ENCODE measurements at regions not wholly inside any gene's neighbourhood (a gene's known extent, or its start where the extent isn't known, plus 50 kb on each side); places are given as distances from the start of the nearest gene placed in this dataset.

- intact Hi-C loops (cut with micrococcal nuclease): no loop called here
- Mint-ChIP-seq H3K4me3 (no peak overlapping the region), H3K9me3 (peaks cover 5% of the 10 kb centered on the region), H3K27ac (no peak overlapping the region), H3K4me1 (ENCODE audit: low read depth) (no peaks in the 10 kb centered on the region), H3K27me3 (ENCODE audit: low read depth) (peaks cover 3% of the 10 kb centered on the region), H3K36me3 (ENCODE audit: low read depth) (no peaks in the 10 kb centered on the region)
- DNase-seq: no peak
- CTCF ChIA-PET: no interaction called here
Measured at GRCh38 chr20:60751826-60752225, 500.2 kb upstream of the CDH4 start.

DNA sequence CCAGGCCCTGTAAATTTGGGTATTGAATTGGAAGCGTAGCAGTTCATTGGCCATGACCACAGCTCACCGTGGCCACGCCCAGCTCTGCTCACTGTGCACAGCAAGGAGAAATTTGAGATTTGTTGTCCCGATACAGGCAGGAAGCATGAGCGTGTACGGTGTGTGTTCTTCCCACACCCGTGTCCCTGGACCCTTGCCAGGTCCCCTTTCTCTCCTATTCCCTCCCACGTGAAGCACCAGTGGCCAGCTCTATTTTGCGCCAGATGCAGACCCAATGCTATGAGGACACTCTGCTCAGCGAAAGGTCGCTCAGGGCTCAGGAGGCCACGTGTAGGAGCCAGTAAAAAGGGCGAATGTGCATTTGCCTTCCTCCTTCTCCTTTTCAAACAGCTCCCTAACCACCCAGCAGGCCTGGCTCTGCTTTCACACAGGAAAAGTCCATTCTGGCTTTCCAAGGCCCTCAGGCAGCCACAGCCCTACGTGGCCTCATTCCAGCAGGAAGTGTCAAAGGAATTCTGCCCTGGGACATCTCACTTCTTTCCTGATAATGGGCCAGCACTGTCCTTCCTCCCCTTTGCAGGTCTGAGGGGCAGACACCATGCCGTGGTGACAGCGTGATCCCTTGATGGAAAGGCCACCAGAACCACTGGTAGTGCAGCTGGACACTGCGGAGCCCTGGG is 499.2 kb upstream of the CDH4 start:
- Mint-ChIP-seq H3K4me1 (ENCODE audit: low read depth) (no peaks in the 10 kb centered on the region), H3K27ac (no peak overlapping the region), H3K36me3 (ENCODE audit: low read depth) (no peaks in the 10 kb centered on the region)

DNA sequence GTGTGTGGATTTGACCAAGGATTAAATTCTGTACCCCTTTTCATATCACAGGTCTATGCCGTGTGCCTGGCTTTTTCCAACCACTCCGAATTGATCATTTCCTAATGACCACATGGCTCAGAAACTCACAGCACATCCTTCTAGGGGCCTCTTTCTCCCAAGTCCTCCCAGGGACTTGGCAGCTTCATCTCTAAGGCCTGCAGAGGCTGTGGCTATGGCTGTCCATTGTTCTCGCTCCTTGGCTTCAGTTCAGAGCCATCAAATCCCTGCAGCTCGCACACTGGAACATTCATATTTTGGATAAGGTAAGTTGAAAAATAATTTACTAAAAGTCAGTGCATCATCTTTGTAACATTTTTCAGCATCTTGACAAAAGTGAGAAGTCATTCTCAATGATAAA is 497.2 kb upstream of the CDH4 start:
- peaks cover 2% of the 10 kb centered on the region for H3K9me3 Mint-ChIP-seq
- CTCF ChIA-PET: interaction anchor here (0.6 kb wide), 1 partner anchor 439 kb away, joined by 3 read pairs; no protein-coding TSS in a partner anchor
- no peak for DNase-seq

More for the DNA sequence above, 499.2 kb upstream of the CDH4 start:
- CTCF ChIA-PET: no interaction called here
- no peak overlapping the region for H3K4me3 Mint-ChIP-seq
- no peak for DNase-seq
- peaks cover 5% of the 10 kb centered on the region for H3K9me3 Mint-ChIP-seq
- intact Hi-C loops (cut with micrococcal nuclease): no loop called here
- H3K27me3 Mint-ChIP-seq (ENCODE audit: low read depth): no peaks in the 10 kb centered on the region

GRCh38 chr20:60759651-60760050 is 492.4 kb upstream of the CDH4 start:
- Mint-ChIP-seq H3K4me1 (ENCODE audit: low read depth) (no peaks in the 10 kb centered on the region), H3K9me3 (no peaks in the 10 kb centered on the region), H3K36me3 (ENCODE audit: low read depth) (no peaks in the 10 kb centered on the region), H3K4me3 (no peak overlapping the region), H3K27ac (no peak overlapping the region), H3K27me3 (ENCODE audit: low read depth) (peaks cover 11% of the 10 kb centered on the region)
- DNase-seq: no peak
- intact Hi-C loops (cut with micrococcal nuclease): no loop called here
- CTCF ChIA-PET: no interaction called here

More for the DNA sequence above, 497.2 kb upstream of the CDH4 start:
- Mint-ChIP-seq H3K36me3 (ENCODE audit: low read depth) (no peaks in the 10 kb centered on the region), H3K4me1 (ENCODE audit: low read depth) (no peaks in the 10 kb centered on the region), H3K4me3 (no peak overlapping the region), H3K27me3 (ENCODE audit: low read depth) (no peaks in the 10 kb centered on the region), H3K27ac (no peak overlapping the region)
- intact Hi-C loops (cut with micrococcal nuclease): no loop called here

DNA sequence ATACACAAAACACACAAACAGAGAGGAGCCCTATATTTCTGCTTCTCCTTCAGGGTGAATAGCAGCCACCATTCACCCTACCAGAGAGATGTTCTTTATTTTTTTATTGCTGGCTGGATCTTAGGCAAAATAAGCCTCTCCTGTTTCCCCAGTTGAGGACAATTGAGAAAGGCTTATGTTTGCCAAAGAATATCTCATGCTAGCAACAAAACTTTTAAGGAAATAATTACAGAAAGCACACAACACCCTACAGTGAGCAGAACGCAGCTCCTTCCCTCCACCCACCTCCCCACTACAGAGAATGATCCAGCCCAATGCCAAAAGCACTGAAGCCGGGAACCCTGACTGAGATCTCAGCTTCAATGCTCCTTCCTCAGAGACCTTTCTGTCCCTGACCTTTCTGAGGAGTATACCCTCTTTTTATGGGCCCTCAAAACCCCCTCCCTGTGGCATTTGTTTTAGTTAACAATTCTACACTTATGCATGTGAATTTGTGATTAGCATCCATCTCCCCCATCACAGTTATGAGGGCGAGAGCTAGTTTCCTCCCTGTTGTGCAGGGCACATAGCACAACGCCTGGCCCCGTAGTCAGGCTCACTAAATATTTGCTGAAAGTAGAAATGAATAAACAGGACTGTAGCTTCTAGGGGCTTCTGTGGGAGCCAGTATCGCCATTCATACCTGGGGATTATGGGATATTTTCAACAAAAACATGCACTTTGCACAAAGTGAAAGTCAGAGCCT is 491.6 kb upstream of the CDH4 start:
- H3K4me3 Mint-ChIP-seq: no peak overlapping the region
- H3K27me3 Mint-ChIP-seq (ENCODE audit: low read depth): peaks cover 11% of the 10 kb centered on the region
- no peaks in the 10 kb centered on the region for H3K36me3 Mint-ChIP-seq (ENCODE audit: low read depth)
- CTCF ChIA-PET: no interaction called here
- no peaks in the 10 kb centered on the region for H3K4me1 Mint-ChIP-seq (ENCODE audit: low read depth)
- no peak overlapping the region for H3K27ac Mint-ChIP-seq
- intact Hi-C loops (cut with micrococcal nuclease): no loop called here
- DNase-seq: no peak
- no peaks in the 10 kb centered on the region for H3K9me3 Mint-ChIP-seq

GRCh38 chr20:60761056-60761455 is 491.0 kb upstream of the CDH4 start:
- H3K27me3 Mint-ChIP-seq (ENCODE audit: low read depth): peaks cover 11% of the 10 kb centered on the region
- CTCF ChIA-PET: no interaction called here
- no peaks in the 10 kb centered on the region for H3K36me3 Mint-ChIP-seq (ENCODE audit: low read depth)
- H3K4me3 Mint-ChIP-seq: no peak overlapping the region
- intact Hi-C loops (cut with micrococcal nuclease): no loop called here
- no peak for DNase-seq
- H3K4me1 Mint-ChIP-seq (ENCODE audit: low read depth): no peaks in the 10 kb centered on the region
- no peaks in the 10 kb centered on the region for H3K9me3 Mint-ChIP-seq
- H3K27ac Mint-ChIP-seq: no peak overlapping the region

DNA sequence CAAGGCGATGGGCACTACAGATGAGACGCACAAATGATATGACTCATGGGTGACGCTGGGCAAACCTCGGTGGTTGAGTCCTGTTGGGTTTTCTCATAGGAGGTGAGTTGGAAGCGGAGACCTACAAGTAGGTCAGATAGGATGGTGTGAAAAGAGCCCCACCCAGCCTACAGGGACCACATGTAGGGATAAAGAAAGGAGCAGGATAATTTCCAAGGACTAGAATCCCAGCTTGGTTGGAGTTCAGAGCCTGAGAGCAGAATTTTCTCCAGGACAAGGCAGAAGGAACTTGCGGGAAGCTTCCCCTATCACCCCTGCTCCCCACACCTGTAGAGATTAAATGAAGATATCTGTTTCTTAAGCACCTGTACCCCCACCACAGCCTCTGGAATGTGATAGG is 489.7 kb upstream of the CDH4 start:
- Mint-ChIP-seq H3K9me3 (no peaks in the 10 kb centered on the region), H3K36me3 (ENCODE audit: low read depth) (no peaks in the 10 kb centered on the region), H3K27me3 (ENCODE audit: low read depth) (peaks cover 12% of the 10 kb centered on the region), H3K4me3 (no peak overlapping the region), H3K4me1 (ENCODE audit: low read depth) (no peaks in the 10 kb centered on the region), H3K27ac (no peak overlapping the region)
- intact Hi-C loops (cut with micrococcal nuclease): no loop called here
- CTCF ChIA-PET: no interaction called here
- no peak for DNase-seq

GRCh38 chr20:60764328-60764727 is 487.7 kb upstream of the CDH4 start:
- H3K27ac Mint-ChIP-seq: no peak overlapping the region
- H3K4me3 Mint-ChIP-seq: no peak overlapping the region
- no peak for DNase-seq
- H3K36me3 Mint-ChIP-seq (ENCODE audit: low read depth): no peaks in the 10 kb centered on the region
- H3K9me3 Mint-ChIP-seq: no peaks in the 10 kb centered on the region
- CTCF ChIA-PET: no interaction called here
- no peaks in the 10 kb centered on the region for H3K4me1 Mint-ChIP-seq (ENCODE audit: low read depth)
- intact Hi-C loops (cut with micrococcal nuclease): no loop called here
- H3K27me3 Mint-ChIP-seq (ENCODE audit: low read depth): peaks cover 14% of the 10 kb centered on the region

- no peak overlapping the region for H3K4me3 Mint-ChIP-seq
- H3K36me3 Mint-ChIP-seq (ENCODE audit: low read depth): no peaks in the 10 kb centered on the region
- DNase-seq: no peak
- intact Hi-C loops (cut with micrococcal nuclease): no loop called here
- H3K4me1 Mint-ChIP-seq (ENCODE audit: low read depth): no peaks in the 10 kb centered on the region
- no peak overlapping the region for H3K27ac Mint-ChIP-seq
- peaks cover 14% of the 10 kb centered on the region for H3K27me3 Mint-ChIP-seq (ENCODE audit: low read depth)
- no peaks in the 10 kb centered on the region for H3K9me3 Mint-ChIP-seq
- CTCF ChIA-PET: no interaction called here
Measured at GRCh38 chr20:60764771-60765170, 487.3 kb upstream of the CDH4 start.

- H3K27ac Mint-ChIP-seq: no peak overlapping the region
- H3K4me1 Mint-ChIP-seq (ENCODE audit: low read depth): no peaks in the 10 kb centered on the region
- no peaks in the 10 kb centered on the region for H3K9me3 Mint-ChIP-seq
- no peak overlapping the region for H3K4me3 Mint-ChIP-seq
- DNase-seq: no peak
- intact Hi-C loops (cut with micrococcal nuclease): no loop called here
- peaks cover 14% of the 10 kb centered on the region for H3K27me3 Mint-ChIP-seq (ENCODE audit: low read depth)
- CTCF ChIA-PET: interaction anchor here (0.6 kb wide), 1 partner anchor 23 kb away, joined by 3 read pairs; no protein-coding TSS in a partner anchor
- no peaks in the 10 kb centered on the region for H3K36me3 Mint-ChIP-seq (ENCODE audit: low read depth)
Measured at GRCh38 chr20:60765821-60766403, 486.1 kb upstream of the CDH4 start.

DNA sequence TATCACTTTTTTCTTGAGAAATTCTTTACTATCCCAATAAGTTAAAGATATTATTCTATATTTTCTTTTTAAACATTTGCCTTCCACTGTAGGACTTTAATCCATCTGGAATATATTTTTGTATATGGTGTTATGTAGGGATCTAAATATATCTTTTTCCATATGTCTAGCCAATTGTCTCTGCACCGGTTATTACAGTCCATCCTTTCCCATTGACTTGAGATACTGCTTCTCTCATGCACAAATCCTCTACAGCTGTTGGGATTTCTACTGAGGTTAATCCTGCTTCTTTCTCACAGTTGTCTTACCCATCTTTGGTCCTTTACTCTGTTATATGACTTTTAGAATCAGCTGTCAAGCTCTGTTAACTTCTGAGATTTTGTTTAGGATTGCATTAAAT is 483.8 kb upstream of the CDH4 start:
- H3K27me3 Mint-ChIP-seq (ENCODE audit: low read depth): peaks cover 3% of the 10 kb centered on the region
- no peak overlapping the region for H3K27ac Mint-ChIP-seq
- no peaks in the 10 kb centered on the region for H3K36me3 Mint-ChIP-seq (ENCODE audit: low read depth)
- no peaks in the 10 kb centered on the region for H3K4me1 Mint-ChIP-seq (ENCODE audit: low read depth)
- H3K9me3 Mint-ChIP-seq: no peaks in the 10 kb centered on the region
- DNase-seq: no peak
- H3K4me3 Mint-ChIP-seq: no peak overlapping the region
- intact Hi-C loops (cut with micrococcal nuclease): no loop called here
- CTCF ChIA-PET: no interaction called here

GRCh38 chr20:60780388-60781025 is 471.6 kb upstream of the CDH4 start:
- CTCF ChIA-PET: no interaction called here
- peaks cover 6% of the 10 kb centered on the region for H3K27me3 Mint-ChIP-seq (ENCODE audit: low read depth)
- no peaks in the 10 kb centered on the region for H3K9me3 Mint-ChIP-seq
- H3K27ac Mint-ChIP-seq: no peak overlapping the region
- H3K4me3 Mint-ChIP-seq: no peak overlapping the region
- H3K4me1 Mint-ChIP-seq (ENCODE audit: low read depth): no peaks in the 10 kb centered on the region
- H3K36me3 Mint-ChIP-seq (ENCODE audit: low read depth): no peaks in the 10 kb centered on the region
- no peak for DNase-seq
- intact Hi-C loops (cut with micrococcal nuclease): no loop called here

Data from activated naive CD4-positive, alpha-beta T cell treated with anti-CD3 and anti-CD28 coated beads for 36 hours (primary cell).